Sigmoid colon (tissue), 6 donors: ENCODE measurements at regions not wholly inside any gene's neighbourhood (a gene's known extent, or its start where the extent isn't known, plus 50 kb on each side); places are given as distances from the start of the nearest gene placed in this dataset.

Experiments
- DNase-seq: peaks from one replicate; pipeline ENCODE4 v3.0.0-alpha.2; 2019
- H3K27ac ChIP-seq, 4 donors: fragments of 200-600 bp; sonication (generic); one replicate each; pipeline ENCODE4 v1.5.1; 2016 to 2019; ENCODE audit warnings: mild to moderate bottlenecking in 1 of 4
- H3K27me3 ChIP-seq, 3 donors: fragments of 200-600 bp; sonication (generic); one replicate each; pipeline ENCODE4 v1.5.1; 2019; ENCODE audit warnings: mild to moderate bottlenecking in 1 of 3
- H3K36me3 ChIP-seq, 4 donors: fragments of 200-600 bp; sonication (generic); one replicate each; pipeline ENCODE4 v1.5.1; 2016 to 2019
- H3K4me1 ChIP-seq, 4 donors: fragments of 200-600 bp; sonication (generic); one replicate each; pipeline ENCODE4 v1.5.1; 2017 to 2019
- H3K4me3 ChIP-seq, 4 donors: fragments of 200-600 bp; sonication (generic); one replicate each; pipeline ENCODE4 v1.5.1; 2017 to 2019; ENCODE audit warnings: mild to moderate bottlenecking in 2 of 4, moderate library complexity in 1 of 4
- H3K9me3 ChIP-seq, 4 donors: fragments of 200-600 bp in 3 of 4; sonication (generic) in 3 of 4; one replicate each; pipeline versions ENCODE4 v1.5.1 to v1.6.1; 2013 to 2019
- CTCF ChIP-seq, 4 experiments: fragments of 450-650 bp in 3 of 4; fragments of 200-600 bp in 1 of 4; IDR thresholded peaks; one replicate each; pipeline ENCODE4 v1.5.1; 2016 to 2019; ENCODE audit warnings: antibody characterized with exemption in 4 of 4, mild to moderate bottlenecking in 3 of 4, moderate library complexity in 2 of 4
- EP300 ChIP-seq, 4 donors: sonication (generic); formaldehyde crosslinking; IDR thresholded peaks; one replicate each; pipeline ENCODE4 v1.6.1; 2017; ENCODE audit warnings: antibody characterized with exemption in 4 of 4
- POLR2A ChIP-seq, 2 donors: fragments of 450-650 bp; IDR thresholded peaks; one replicate each; pipeline ENCODE4 v1.6.1; 2016; ENCODE audit warnings: antibody characterized with exemption in 2 of 2, mild to moderate bottlenecking in 2 of 2, moderate library complexity in 2 of 2
- POLR2AphosphoS5 ChIP-seq, 4 donors: sonication (generic); formaldehyde crosslinking; IDR thresholded peaks; one replicate each; pipeline ENCODE4 v1.6.1; 2017; ENCODE audit warnings: antibody characterized with exemption in 4 of 4
- WGBS, 2 donors: extraction: QIAGEN DNeasy Blood & Tissue Kit; methylation state at CpG; one replicate each; pipeline ENCODE4 v1.1.7; 2013; 5-methylcytosine and 5-hydroxymethylcytosine counted together
- intact Hi-C: fragments of 100-400 bp; cut with DNase I; formaldehyde crosslinking; loops from one replicate; pipeline ENCODE4 v1.15.1; 2023
- donor health status: healthy with polysubstance abuse.
- donor health status: healthy.

- no peak overlapping the region for H3K27ac ChIP-seq
- H3K27me3 ChIP-seq: no peaks in the 10 kb centered on the region
- DNase-seq: no peak
- intact Hi-C loops: no loop called here
- no peaks in the 10 kb centered on the region for H3K4me1 ChIP-seq
- 89% methylated on average over 3 of the region's 3 CpGs for WGBS, 2 donors
- no peaks in the 10 kb centered on the region for H3K9me3 ChIP-seq
- H3K36me3 ChIP-seq: no peaks in the 10 kb centered on the region
- H3K4me3 ChIP-seq: no peak overlapping the region
- TF ChIP-seq POLR2A (IDR thresholded peaks at IDR 0.05) (no peak), CTCF (IDR thresholded peaks at IDR 0.05) (no peak), POLR2AphosphoS5 (IDR thresholded peaks at IDR 0.05) (no peak), EP300 (IDR thresholded peaks at IDR 0.05) (no peak)
Observed at GRCh38 chr5:18079831-18080230, 445.6 kb downstream of the TAF11L14 start.

GRCh38 chr5:18088020-18088579, 453.8 kb downstream of the TAF11L14 start:
- WGBS, 2 donors: 71 to 81% methylated on average over 9 of the region's 9 CpGs
- Histone ChIP-seq H3K9me3 (no peaks in the 10 kb centered on the region), H3K36me3 (no peaks in the 10 kb centered on the region), H3K27me3 (no peaks in the 10 kb centered on the region), H3K27ac (no peak overlapping the region), H3K4me3 (no peak overlapping the region), H3K4me1 (no peaks in the 10 kb centered on the region)
- intact Hi-C loops: no loop called here
- no peak for DNase-seq
- TF ChIP-seq POLR2AphosphoS5 (IDR thresholded peaks at IDR 0.05) (no peak), POLR2A (IDR thresholded peaks at IDR 0.05) (no peak)

- intact Hi-C loops: no loop called here
- no peaks in the 10 kb centered on the region for H3K9me3 ChIP-seq
- TF ChIP-seq POLR2A (IDR thresholded peaks at IDR 0.05) (no peak), EP300 (IDR thresholded peaks at IDR 0.05) (no peak), POLR2AphosphoS5 (IDR thresholded peaks at IDR 0.05) (no peak), CTCF (IDR thresholded peaks at IDR 0.05) (no peak)
- 74 to 88% methylated on average over 2 of the region's 2 CpGs for WGBS, 2 donors
- H3K4me1 ChIP-seq: no peaks in the 10 kb centered on the region
- no peaks in the 10 kb centered on the region for H3K36me3 ChIP-seq
- no peak for DNase-seq
- H3K27me3 ChIP-seq: no peaks in the 10 kb centered on the region
- H3K4me3 ChIP-seq: no peak overlapping the region
- no peak overlapping the region for H3K27ac ChIP-seq
Observed at GRCh38 chr5:18090177-18090576, 455.9 kb downstream of the TAF11L14 start.

- H3K4me3 ChIP-seq: no peak overlapping the region
- 10 to 12% methylated on average over 2 of the region's 2 CpGs for WGBS, 2 donors
- no peaks in the 10 kb centered on the region for H3K4me1 ChIP-seq
- H3K9me3 ChIP-seq: no peaks in the 10 kb centered on the region
- TF ChIP-seq CTCF (IDR thresholded peaks at IDR 0.05): no peak
- no peak for TF ChIP-seq POLR2A (IDR thresholded peaks at IDR 0.05)
- no peak for TF ChIP-seq POLR2AphosphoS5 (IDR thresholded peaks at IDR 0.05)
- TF ChIP-seq EP300 (IDR thresholded peaks at IDR 0.05): no peak
- intact Hi-C loops: no loop called here
- no peaks in the 10 kb centered on the region for H3K36me3 ChIP-seq
- H3K27ac ChIP-seq: no peak overlapping the region
- H3K27me3 ChIP-seq: no peaks in the 10 kb centered on the region
- no peak for DNase-seq
Observed at GRCh38 chr5:18091142-18091541, 456.9 kb downstream of the TAF11L14 start.

- H3K4me3 ChIP-seq: no peak overlapping the region
- no peaks in the 10 kb centered on the region for H3K4me1 ChIP-seq
- WGBS, 2 donors: 62 to 75% methylated on average over 2 of the region's 2 CpGs
- H3K9me3 ChIP-seq: no peaks in the 10 kb centered on the region
- H3K36me3 ChIP-seq: no peaks in the 10 kb centered on the region
- no peak for DNase-seq
- intact Hi-C loops: no loop called here
- H3K27ac ChIP-seq: no peak overlapping the region
- H3K27me3 ChIP-seq: no peaks in the 10 kb centered on the region
- no peak for TF ChIP-seq POLR2AphosphoS5 (IDR thresholded peaks at IDR 0.05)
- TF ChIP-seq EP300 (IDR thresholded peaks at IDR 0.05): no peak
- TF ChIP-seq POLR2A (IDR thresholded peaks at IDR 0.05): no peak
- no peak for TF ChIP-seq CTCF (IDR thresholded peaks at IDR 0.05)
Observed at GRCh38 chr5:18091758-18092157, 457.5 kb downstream of the TAF11L14 start.
